WTC11 (cell line): ENCODE measurements at regions not wholly inside any gene's neighbourhood (a gene's known extent, or its start where the extent isn't known, plus 50 kb on each side); places are given as distances from the start of the nearest gene placed in this dataset.

Experiments used
- ATAC-seq: fragments of 200-7000 bp; cut with Tn5 transposase; 2 replicates; pipeline ENCODE4 v1.10.0; 2021; ENCODE audit warnings: mild to moderate bottlenecking, moderate library complexity
- CTCF ChIA-PET: fragments of 300-600 bp; sonication (Branson Sonifier 250); formaldehyde crosslinking; loops from one replicate; lab custom pipeline; 2021; ENCODE audit warnings: antibody characterized with exemption; lab: Charles Lee
- POLR2A ChIA-PET: fragments of 350-600 bp; sonication (Branson Sonifier 250); formaldehyde crosslinking; loops from one replicate; lab custom pipeline; 2021; ENCODE audit warnings: antibody characterized with exemption; lab: Charles Lee
- DNase-seq: peaks from one replicate; pipeline ENCODE4 v3.0.0; 2021; ENCODE audit warnings: low spot score
- H3K27ac Mint-ChIP-seq: 2 replicates; pipeline ENCODE4 v1.8.0; 2021; ENCODE audit warnings: mixed read lengths
- H3K27me3 Mint-ChIP-seq: 2 replicates; pipeline ENCODE4 v1.8.0; 2021; ENCODE audit warnings: low read depth, mild to moderate bottlenecking, moderate library complexity, mixed read lengths
- H3K36me3 Mint-ChIP-seq: 2 replicates; pipeline ENCODE4 v1.8.0; 2021; ENCODE audit warnings: mixed read lengths
- H3K4me1 Mint-ChIP-seq: 2 replicates; pipeline ENCODE4 v1.8.0; 2022; ENCODE audit warnings: mixed read lengths
- H3K4me3 Mint-ChIP-seq: 2 replicates; pipeline ENCODE4 v1.8.0; 2021; ENCODE audit warnings: mild to moderate bottlenecking, moderate library complexity, mixed read lengths
- H3K9me3 Mint-ChIP-seq: 2 replicates; pipeline ENCODE4 v1.8.0; 2021; ENCODE audit warnings: mixed read lengths
- CBFB ChIP-seq: sonication (generic); formaldehyde crosslinking; IDR thresholded peaks from 2 replicates; pipeline ENCODE4 v1.8.1; 2022; ENCODE audit warnings: mild to moderate bottlenecking, low read depth, missing genetic modification reagents
- CTCF ChIP-seq: fragments of 200-600 bp; IDR thresholded peaks from 2 replicates; pipeline ENCODE4 v1.8.0; 2022; ENCODE audit warnings: antibody characterized with exemption
- ESRRA ChIP-seq: sonication (generic); formaldehyde crosslinking; IDR thresholded peaks from 2 replicates; pipeline ENCODE4 v1.8.1; 2022; ENCODE audit warnings: mild to moderate bottlenecking, missing genetic modification reagents, borderline replicate concordance
- GTF2I ChIP-seq: fragments of 250-450 bp; sonication (Bioruptor Pico); conservative IDR thresholded peaks from 2 replicates; pipeline ENCODE4 v1.4.0; 2021; ENCODE audit warnings: mild to moderate bottlenecking
- JAZF1 ChIP-seq: fragments of 250-450 bp; sonication (Bioruptor Pico); IDR thresholded peaks from 2 replicates; pipeline ENCODE4 v1.9.0; 2021; ENCODE audit warnings: moderate library complexity, mild to moderate bottlenecking, inconsistent platforms
- JUN ChIP-seq: sonication (generic); formaldehyde crosslinking; IDR thresholded peaks from 2 replicates; pipeline ENCODE4 v1.8.0; 2023; ENCODE audit warnings: mild to moderate bottlenecking, missing genetic modification reagents
- MYBL2 ChIP-seq: sonication (generic); formaldehyde crosslinking; IDR thresholded peaks from 2 replicates; pipeline ENCODE4 v1.8.1; 2023; ENCODE audit warnings: mild to moderate bottlenecking, moderate library complexity, missing genetic modification reagents
- NFATC4 ChIP-seq: fragments of 250-450 bp; sonication (Bioruptor Pico); IDR thresholded peaks from 2 replicates; pipeline ENCODE4 v1.9.0; 2021; ENCODE audit warnings: mild to moderate bottlenecking
- NR1H2 ChIP-seq: sonication (generic); formaldehyde crosslinking; IDR thresholded peaks from 2 replicates; pipeline ENCODE4 v1.9.0; 2021; ENCODE audit warnings: mild to moderate bottlenecking, moderate library complexity, missing genetic modification reagents
- NR2C2 ChIP-seq: sonication (generic); formaldehyde crosslinking; IDR thresholded peaks from 2 replicates; pipeline ENCODE4 v1.8.0; 2022; ENCODE audit warnings: mild to moderate bottlenecking, missing genetic modification reagents
- PREB ChIP-seq: sonication (generic); formaldehyde crosslinking; IDR thresholded peaks from 2 replicates; pipeline ENCODE4 v1.8.1; 2022; ENCODE audit warnings: mild to moderate bottlenecking, missing genetic modification reagents, moderate library complexity, borderline replicate concordance
- RELA ChIP-seq: sonication (generic); formaldehyde crosslinking; IDR thresholded peaks from 2 replicates; pipeline ENCODE4 v1.8.1; 2022; ENCODE audit warnings: missing genetic modification reagents, mild to moderate bottlenecking, borderline replicate concordance
- RORB ChIP-seq: fragments of 250-450 bp; sonication (Bioruptor Pico); IDR thresholded peaks from 2 replicates; pipeline ENCODE4 v1.9.0; 2021; ENCODE audit warnings: mild to moderate bottlenecking
- STAT6 ChIP-seq: sonication (generic); formaldehyde crosslinking; conservative IDR thresholded peaks from 2 replicates; pipeline ENCODE4 v1.8.1; 2023; ENCODE audit warnings: mild to moderate bottlenecking, low read depth, missing genetic modification reagents, moderate library complexity
- ZMAT4 ChIP-seq: fragments of 250-450 bp; sonication (Bioruptor Pico); IDR thresholded peaks from 2 replicates; pipeline ENCODE4 v1.9.0; 2021; ENCODE audit warnings: mild to moderate bottlenecking
- ZNF121 ChIP-seq: sonication (generic); formaldehyde crosslinking; IDR thresholded peaks from 2 replicates; pipeline ENCODE4 v1.8.0; 2023; ENCODE audit warnings: missing genetic modification reagents
- ZNF219 ChIP-seq: sonication (generic); formaldehyde crosslinking; IDR thresholded peaks from 2 replicates; pipeline ENCODE4 v1.8.0; 2023; ENCODE audit warnings: missing genetic modification reagents, mild to moderate bottlenecking, borderline replicate concordance
- ZNF416 ChIP-seq: fragments of 250-450 bp; sonication (Bioruptor Pico); IDR thresholded peaks from 2 replicates; pipeline ENCODE4 v1.9.0; 2021; ENCODE audit warnings: mild to moderate bottlenecking, inconsistent platforms
- TF ChIP-seq, protein P1 (sequence below): sonication (generic); formaldehyde crosslinking; IDR thresholded peaks from 2 replicates; pipeline ENCODE4 v1.8.1; 2023; ENCODE audit warnings: mild to moderate bottlenecking, missing genetic modification reagents, borderline replicate concordance
- TF ChIP-seq, protein P2 (sequence below): sonication (generic); formaldehyde crosslinking; IDR thresholded peaks from 2 replicates; pipeline ENCODE4 v1.8.1; 2023; ENCODE audit warnings: mild to moderate bottlenecking, missing genetic modification reagents
- TF ChIP-seq, protein P3 (sequence below): sonication (generic); formaldehyde crosslinking; IDR thresholded peaks from 2 replicates; pipeline ENCODE4 v1.8.0; 2022; ENCODE audit warnings: mild to moderate bottlenecking, missing genetic modification reagents

- no peak for TF ChIP-seq STAT6
- TF ChIP-seq MYBL2 (CRISPR knock-in tag) = no peak
- no peak for TF ChIP-seq JAZF1 (CRISPR knock-in tag)
- no peak for TF ChIP-seq GTF2I (CRISPR knock-in tag)
These were observed 377.9 kb downstream of the ARL6IP6 start (continued) for GRCh38 chr2:153096272-153096671.

DNA sequence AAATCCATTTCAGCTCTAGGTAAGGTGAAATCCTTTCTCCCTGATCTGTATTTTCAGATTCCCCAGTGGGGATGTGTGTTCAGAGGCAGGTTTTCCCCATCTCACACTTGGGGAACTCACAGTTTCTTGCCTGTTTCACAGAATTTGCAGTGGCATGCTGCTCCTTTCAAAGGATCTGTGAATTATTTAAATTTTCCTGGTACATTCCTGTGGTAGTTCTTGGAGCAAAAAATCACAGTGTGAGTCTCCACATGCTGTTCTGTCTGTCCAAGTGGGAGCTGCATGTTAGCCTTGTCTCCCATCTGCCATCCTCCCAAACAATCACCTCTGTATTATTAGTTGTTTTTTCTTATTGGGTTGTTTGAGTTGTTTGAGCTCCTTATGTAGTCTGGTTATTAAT is 372.9 kb downstream of the ARL6IP6 start:
- Mint-ChIP-seq H3K27me3 (no peaks in the 10 kb centered on the region), H3K9me3 (peaks cover 41% of the 10 kb centered on the region), H3K4me3 (no peak overlapping the region), H3K27ac (no peak overlapping the region), H3K36me3 (no peaks in the 10 kb centered on the region; the same call in 1 of the 2 replicates), H3K4me1 (peaks cover 6% of the 10 kb centered on the region)
- DNase-seq (no peak), ATAC-seq (no peak)
- ChIA-PET CTCF (no interaction called here), POLR2A (no interaction called here)
- no peak for TF ChIP-seq ZNF219
- 0 out of 2 replicates have a peak, but pooled peaks have one; percentile 11 for TF ChIP-seq CTCF

DNA sequence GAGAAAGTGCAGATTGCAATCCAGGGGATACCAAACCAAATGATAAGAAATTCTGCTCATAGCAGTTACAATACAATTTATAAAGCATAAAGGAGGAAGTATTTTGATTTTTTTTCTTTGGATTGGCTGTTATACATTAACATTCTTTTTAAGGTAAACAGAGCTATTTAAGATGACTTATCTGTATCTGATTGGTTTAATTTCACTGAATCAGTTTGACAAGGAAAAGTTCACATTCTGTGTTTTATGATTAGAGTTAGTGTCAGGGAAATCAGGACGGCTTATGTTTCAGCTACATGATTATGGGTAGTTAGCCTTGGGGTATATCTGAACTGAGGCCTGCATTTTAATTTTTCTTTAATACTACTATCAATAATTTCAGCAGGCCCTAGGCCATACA is 360.9 kb downstream of the ARL6IP6 start:
- Mint-ChIP-seq H3K4me3 (no peak overlapping the region), H3K27me3 (no peaks in the 10 kb centered on the region), H3K4me1 (no peaks in the 10 kb centered on the region), H3K36me3 (no peaks in the 10 kb centered on the region), H3K9me3 (peaks cover 16% of the 10 kb centered on the region), H3K27ac (no peak overlapping the region)
- no peak for DNase-seq
- ChIA-PET POLR2A (no interaction called here), CTCF (no interaction called here)
- ATAC-seq = no peak
- TF ChIP-seq CBFB (CRISPR knock-in tag) (no peak), NR1H2 (CRISPR knock-in tag) (no peak), RORB (no peak), ESRRA (no peak), ZNF416 (CRISPR knock-in tag) (no peak), JUN (CRISPR knock-in tag) (no peak), NR2C2 (CRISPR knock-in tag) (no peak), NFATC4 (CRISPR knock-in tag) (no peak), ZNF219 (no peak), MYBL2 (CRISPR knock-in tag) (no peak), RELA (no peak), ZNF121 (CRISPR knock-in tag) (no peak), ZMAT4 (no peak), PREB (CRISPR knock-in tag) (no peak)
- TF ChIP-seq, protein P1, sequence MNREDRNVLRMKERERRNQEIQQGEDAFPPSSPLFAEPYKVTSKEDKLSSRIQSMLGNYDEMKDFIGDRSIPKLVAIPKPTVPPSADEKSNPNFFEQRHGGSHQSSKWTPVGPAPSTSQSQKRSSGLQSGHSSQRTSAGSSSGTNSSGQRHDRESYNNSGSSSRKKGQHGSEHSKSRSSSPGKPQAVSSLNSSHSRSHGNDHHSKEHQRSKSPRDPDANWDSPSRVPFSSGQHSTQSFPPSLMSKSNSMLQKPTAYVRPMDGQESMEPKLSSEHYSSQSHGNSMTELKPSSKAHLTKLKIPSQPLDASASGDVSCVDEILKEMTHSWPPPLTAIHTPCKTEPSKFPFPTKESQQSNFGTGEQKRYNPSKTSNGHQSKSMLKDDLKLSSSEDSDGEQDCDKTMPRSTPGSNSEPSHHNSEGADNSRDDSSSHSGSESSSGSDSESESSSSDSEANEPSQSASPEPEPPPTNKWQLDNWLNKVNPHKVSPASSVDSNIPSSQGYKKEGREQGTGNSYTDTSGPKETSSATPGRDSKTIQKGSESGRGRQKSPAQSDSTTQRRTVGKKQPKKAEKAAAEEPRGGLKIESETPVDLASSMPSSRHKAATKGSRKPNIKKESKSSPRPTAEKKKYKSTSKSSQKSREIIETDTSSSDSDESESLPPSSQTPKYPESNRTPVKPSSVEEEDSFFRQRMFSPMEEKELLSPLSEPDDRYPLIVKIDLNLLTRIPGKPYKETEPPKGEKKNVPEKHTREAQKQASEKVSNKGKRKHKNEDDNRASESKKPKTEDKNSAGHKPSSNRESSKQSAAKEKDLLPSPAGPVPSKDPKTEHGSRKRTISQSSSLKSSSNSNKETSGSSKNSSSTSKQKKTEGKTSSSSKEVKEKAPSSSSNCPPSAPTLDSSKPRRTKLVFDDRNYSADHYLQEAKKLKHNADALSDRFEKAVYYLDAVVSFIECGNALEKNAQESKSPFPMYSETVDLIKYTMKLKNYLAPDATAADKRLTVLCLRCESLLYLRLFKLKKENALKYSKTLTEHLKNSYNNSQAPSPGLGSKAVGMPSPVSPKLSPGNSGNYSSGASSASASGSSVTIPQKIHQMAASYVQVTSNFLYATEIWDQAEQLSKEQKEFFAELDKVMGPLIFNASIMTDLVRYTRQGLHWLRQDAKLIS (CRISPR knock-in tag) = no peak
- TF ChIP-seq, protein P2, sequence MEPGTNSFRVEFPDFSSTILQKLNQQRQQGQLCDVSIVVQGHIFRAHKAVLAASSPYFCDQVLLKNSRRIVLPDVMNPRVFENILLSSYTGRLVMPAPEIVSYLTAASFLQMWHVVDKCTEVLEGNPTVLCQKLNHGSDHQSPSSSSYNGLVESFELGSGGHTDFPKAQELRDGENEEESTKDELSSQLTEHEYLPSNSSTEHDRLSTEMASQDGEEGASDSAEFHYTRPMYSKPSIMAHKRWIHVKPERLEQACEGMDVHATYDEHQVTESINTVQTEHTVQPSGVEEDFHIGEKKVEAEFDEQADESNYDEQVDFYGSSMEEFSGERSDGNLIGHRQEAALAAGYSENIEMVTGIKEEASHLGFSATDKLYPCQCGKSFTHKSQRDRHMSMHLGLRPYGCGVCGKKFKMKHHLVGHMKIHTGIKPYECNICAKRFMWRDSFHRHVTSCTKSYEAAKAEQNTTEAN (CRISPR knock-in tag) = no peak
- TF ChIP-seq, protein P3, sequence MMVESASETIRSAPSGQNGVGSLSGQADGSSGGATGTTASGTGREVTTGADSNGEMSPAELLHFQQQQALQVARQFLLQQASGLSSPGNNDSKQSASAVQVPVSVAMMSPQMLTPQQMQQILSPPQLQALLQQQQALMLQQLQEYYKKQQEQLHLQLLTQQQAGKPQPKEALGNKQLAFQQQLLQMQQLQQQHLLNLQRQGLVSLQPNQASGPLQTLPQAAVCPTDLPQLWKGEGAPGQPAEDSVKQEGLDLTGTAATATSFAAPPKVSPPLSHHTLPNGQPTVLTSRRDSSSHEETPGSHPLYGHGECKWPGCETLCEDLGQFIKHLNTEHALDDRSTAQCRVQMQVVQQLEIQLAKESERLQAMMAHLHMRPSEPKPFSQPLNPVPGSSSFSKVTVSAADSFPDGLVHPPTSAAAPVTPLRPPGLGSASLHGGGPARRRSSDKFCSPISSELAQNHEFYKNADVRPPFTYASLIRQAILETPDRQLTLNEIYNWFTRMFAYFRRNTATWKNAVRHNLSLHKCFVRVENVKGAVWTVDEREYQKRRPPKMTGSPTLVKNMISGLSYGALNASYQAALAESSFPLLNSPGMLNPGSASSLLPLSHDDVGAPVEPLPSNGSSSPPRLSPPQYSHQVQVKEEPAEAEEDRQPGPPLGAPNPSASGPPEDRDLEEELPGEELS (CRISPR knock-in tag) = no peak
